ENCODE measurements at regions not wholly inside any gene's neighbourhood (a gene's known extent, or its start where the extent isn't known, plus 50 kb on each side); places are given as distances from the start of the nearest gene placed in this dataset.

DNA sequence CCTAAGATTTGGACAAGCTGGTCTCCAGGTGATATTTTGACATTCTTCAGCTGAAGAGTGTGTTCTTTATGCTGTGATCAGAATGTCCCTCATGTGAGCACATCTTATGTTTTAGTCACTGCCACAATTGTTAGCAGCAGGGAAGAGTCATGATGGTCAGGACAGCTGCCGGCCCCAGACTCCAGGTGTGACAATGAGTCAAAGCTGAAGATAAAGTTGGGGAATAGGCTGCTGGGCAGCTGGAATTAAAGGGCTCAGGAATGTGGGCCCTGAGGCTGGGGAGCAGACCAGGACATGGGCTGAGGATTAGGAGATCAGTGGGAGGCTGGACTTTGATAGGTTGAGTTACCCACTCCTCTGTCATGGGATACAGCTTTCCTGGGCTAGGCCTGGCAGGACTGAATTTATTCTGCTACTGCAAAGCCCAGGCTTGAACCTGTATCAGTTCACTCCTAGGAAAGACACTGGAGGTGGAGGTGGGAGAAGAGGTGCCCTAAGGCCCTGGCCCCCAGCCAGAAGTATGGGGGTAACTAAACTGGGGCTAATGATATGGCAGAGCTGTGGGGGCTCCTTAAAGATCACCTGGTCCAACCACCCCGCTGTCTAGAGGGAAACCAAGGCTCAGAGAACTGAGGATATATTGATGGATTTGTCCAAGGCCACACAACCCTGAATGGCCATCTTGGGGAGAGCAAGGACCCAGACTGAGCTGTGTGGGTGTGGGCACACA, 119.5 kb downstream of the PJA1 start:
- no peak overlapping the region for H3K4me3 ChIP-seq
- TF ChIP-seq, protein P1, sequence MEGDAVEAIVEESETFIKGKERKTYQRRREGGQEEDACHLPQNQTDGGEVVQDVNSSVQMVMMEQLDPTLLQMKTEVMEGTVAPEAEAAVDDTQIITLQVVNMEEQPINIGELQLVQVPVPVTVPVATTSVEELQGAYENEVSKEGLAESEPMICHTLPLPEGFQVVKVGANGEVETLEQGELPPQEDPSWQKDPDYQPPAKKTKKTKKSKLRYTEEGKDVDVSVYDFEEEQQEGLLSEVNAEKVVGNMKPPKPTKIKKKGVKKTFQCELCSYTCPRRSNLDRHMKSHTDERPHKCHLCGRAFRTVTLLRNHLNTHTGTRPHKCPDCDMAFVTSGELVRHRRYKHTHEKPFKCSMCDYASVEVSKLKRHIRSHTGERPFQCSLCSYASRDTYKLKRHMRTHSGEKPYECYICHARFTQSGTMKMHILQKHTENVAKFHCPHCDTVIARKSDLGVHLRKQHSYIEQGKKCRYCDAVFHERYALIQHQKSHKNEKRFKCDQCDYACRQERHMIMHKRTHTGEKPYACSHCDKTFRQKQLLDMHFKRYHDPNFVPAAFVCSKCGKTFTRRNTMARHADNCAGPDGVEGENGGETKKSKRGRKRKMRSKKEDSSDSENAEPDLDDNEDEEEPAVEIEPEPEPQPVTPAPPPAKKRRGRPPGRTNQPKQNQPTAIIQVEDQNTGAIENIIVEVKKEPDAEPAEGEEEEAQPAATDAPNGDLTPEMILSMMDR (IDR thresholded peaks at IDR 0.05) = no peak
- no peaks in the 10 kb centered on the region for H3K9me3 ChIP-seq
- no peak for DNase-seq
- H3K27ac ChIP-seq = no peak overlapping the region
- no peaks in the 10 kb centered on the region for H3K4me1 ChIP-seq
- intact Hi-C loops (cut with DNase I) = no loop called here
- no peaks in the 10 kb centered on the region for H3K36me3 ChIP-seq
- no peak for ATAC-seq
- no peaks in the 10 kb centered on the region for H3K27me3 ChIP-seq

DNA sequence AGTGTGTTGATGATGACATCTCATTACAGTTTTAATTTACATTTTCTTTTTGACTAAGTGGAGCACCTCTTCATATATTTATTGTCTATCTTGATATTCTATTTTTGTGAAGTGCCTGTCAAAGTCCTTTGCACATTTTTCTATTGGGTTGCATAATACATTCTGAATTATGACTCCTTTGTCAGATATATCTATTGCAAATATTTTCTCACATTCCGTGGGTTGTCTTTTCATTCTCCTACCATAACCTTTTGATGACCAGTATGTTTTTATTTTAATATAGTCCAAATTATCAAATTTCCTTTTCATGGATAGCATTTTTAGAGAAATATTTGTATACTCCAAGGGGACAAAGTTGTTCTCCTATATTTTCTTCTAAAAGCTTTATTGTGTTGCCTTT, 126.4 kb downstream of the PJA1 start:
- no peak for ATAC-seq
- DNase-seq = no peak
- no peak overlapping the region for H3K4me3 ChIP-seq
- intact Hi-C loops (cut with DNase I) = no loop called here
- H3K27me3 ChIP-seq = no peaks in the 10 kb centered on the region
- no peaks in the 10 kb centered on the region for H3K36me3 ChIP-seq
- H3K4me1 ChIP-seq = no peaks in the 10 kb centered on the region
- no peaks in the 10 kb centered on the region for H3K9me3 ChIP-seq
- TF ChIP-seq, protein P1 (IDR thresholded peaks at IDR 0.05) = no peak
- H3K27ac ChIP-seq = no peak overlapping the region

DNA sequence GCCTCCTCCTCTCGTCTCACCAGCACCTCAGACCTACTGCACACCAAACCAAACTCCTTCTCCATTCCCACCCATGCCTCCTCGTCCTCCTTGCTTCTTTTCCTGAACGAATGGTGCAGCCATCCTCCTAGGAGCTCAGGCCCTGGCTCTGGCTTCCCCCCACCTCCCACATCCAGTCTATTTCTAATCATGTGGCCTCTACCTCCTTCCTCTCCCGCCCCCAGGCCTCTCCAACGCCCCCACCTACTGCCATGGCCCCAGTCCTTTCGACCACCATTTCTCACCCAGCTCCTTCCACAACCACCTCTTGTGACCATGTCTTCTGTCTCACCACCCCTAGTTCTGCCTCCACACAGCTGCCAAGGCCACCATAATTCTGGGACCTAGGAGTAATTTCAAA, 127.1 kb downstream of the PJA1 start:
- TF ChIP-seq, protein P1 (IDR thresholded peaks at IDR 0.05) = no peak
- ATAC-seq = no peak

DNA sequence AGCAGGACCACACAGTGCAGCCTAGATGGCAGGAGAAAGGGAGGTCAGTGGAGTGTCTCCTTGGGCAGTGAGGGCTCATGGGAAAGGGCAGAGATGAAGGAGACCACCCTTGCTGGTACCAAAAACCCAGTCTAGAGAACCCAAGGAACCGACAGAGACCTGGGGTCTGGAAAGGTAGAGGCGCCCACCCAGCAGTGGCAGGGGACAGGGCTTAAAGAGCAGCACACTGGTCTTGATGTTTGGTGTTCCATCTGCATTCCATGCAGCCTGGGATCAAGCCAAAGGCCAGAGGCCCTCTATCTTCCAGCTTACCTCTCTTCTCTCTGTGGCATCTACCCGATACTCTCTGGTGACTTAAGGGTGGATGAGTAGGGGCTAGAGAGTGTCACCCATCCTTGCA, 127.5 kb downstream of the PJA1 start:
- H3K4me3 ChIP-seq = no peak overlapping the region
- no peak overlapping the region for H3K27ac ChIP-seq
- H3K27me3 ChIP-seq = no peaks in the 10 kb centered on the region
- DNase-seq (no peak), ATAC-seq (no peak)
- TF ChIP-seq, protein P1 (IDR thresholded peaks at IDR 0.05) = no peak
- H3K4me1 ChIP-seq = no peaks in the 10 kb centered on the region
- no peaks in the 10 kb centered on the region for H3K9me3 ChIP-seq
- intact Hi-C loops (cut with DNase I) = no loop called here
- no peaks in the 10 kb centered on the region for H3K36me3 ChIP-seq

More for the DNA sequence above, 127.1 kb downstream of the PJA1 start:
- H3K27me3 ChIP-seq = no peaks in the 10 kb centered on the region
- intact Hi-C loops (cut with DNase I) = no loop called here
- no peaks in the 10 kb centered on the region for H3K9me3 ChIP-seq
- no peaks in the 10 kb centered on the region for H3K4me1 ChIP-seq
- DNase-seq = no peak
- H3K4me3 ChIP-seq = no peak overlapping the region
- no peaks in the 10 kb centered on the region for H3K36me3 ChIP-seq
- H3K27ac ChIP-seq = no peak overlapping the region

DNA sequence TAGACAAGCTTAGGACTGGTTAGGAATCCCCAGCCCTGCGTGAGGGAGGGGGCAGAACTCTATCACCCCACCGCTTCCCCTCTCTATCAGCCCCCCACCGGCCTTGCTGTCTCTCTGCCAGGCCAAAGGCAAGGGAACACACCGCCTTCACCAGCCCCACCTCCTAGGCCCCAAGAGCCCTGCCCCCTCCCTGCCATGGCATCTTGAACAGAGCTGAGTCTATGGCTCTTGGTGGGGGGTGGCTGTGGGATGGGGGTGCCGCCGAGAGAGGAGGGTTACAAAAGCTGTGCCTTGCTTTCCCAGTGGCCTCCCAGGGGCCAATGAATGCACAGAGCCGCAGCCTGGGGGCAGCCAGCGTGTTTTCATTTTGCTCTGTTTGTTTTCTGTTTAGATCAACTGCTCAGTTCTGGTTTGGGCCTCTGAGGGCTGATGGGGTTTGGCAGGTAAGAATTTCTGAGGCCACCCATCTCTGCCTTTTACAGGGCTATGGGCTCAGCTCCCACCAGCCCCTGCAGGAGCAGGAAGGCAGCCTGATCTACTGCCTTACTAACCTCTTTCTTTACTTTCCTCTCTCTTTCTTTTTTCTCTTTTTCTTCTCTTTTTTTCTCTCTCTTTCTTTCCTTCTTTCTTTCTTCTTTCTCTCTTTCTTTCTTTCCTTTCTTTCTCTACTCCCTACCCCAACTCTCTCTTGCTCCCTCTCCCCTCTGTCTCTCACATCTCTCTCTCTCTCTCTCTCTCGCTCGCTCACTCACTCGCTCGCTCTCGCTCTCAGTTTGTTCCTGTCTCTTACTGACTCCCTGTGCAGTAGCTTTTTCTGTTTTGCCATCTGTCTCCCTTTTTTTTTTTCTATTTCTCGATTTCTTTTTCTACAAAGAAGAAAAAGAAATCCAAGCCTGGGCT, 128.3 kb downstream of the PJA1 start:
- Histone ChIP-seq H3K36me3 (no peaks in the 10 kb centered on the region), H3K4me1 (no peaks in the 10 kb centered on the region), H3K9me3 (no peaks in the 10 kb centered on the region), H3K27me3 (no peaks in the 10 kb centered on the region), H3K4me3 (no peak overlapping the region), H3K27ac (no peak overlapping the region)
- TF ChIP-seq, protein P1 (IDR thresholded peaks at IDR 0.05) = no peak
- intact Hi-C loops (cut with DNase I) = no loop called here
- DNase-seq (no peak), ATAC-seq (no peak)

Data from upper lobe of right lung (tissue), 1 donor.